Upper lobe of left lung (tissue), 6 donors: ENCODE measurements at regions not wholly inside any gene's neighbourhood (a gene's known extent, or its start where the extent isn't known, plus 50 kb on each side); places are given as distances from the start of the nearest gene placed in this dataset.

ENCODE experiments used
- ATAC-seq, 2 donors: fragments of 200-7000 bp; cut with Tn5 transposase; one replicate each; pipeline ENCODE4 v1.9.1; 2022; ENCODE audit warnings: mild to moderate bottlenecking in 2 of 2, moderate library complexity in 2 of 2; ENCODE audit not compliant: low FRiP score in 2 of 2
- DNase-seq, 2 donors: peaks; one replicate each; pipeline ENCODE4 v3.0.0-alpha.2; 2019 to 2020
- H3K27ac ChIP-seq, 4 donors: fragments of 200-600 bp; sonication (generic); one replicate each; pipeline ENCODE4 v1.5.1; 2016 to 2019
- H3K27me3 ChIP-seq, 4 donors: fragments of 200-600 bp; sonication (generic); one replicate each; pipeline ENCODE4 v1.5.1; 2017 to 2019
- H3K36me3 ChIP-seq, 4 donors: fragments of 200-600 bp; sonication (generic); one replicate each; pipeline ENCODE4 v1.5.1; 2016 to 2019
- H3K4me1 ChIP-seq, 4 donors: fragments of 200-600 bp; sonication (generic); one replicate each; pipeline ENCODE4 v1.5.1; 2018 to 2019
- H3K4me3 ChIP-seq, 4 donors: fragments of 200-600 bp; sonication (generic); one replicate each; pipeline ENCODE4 v1.5.1; 2017 to 2019; ENCODE audit warnings: mild to moderate bottlenecking in 2 of 4, moderate library complexity in 1 of 4
- H3K9me3 ChIP-seq, 4 donors: fragments of 200-600 bp; sonication (generic); one replicate each; pipeline ENCODE4 v1.5.1; 2018 to 2019
- EP300 ChIP-seq, 4 donors: sonication (generic); formaldehyde crosslinking; IDR thresholded peaks; one replicate each; pipeline ENCODE4 v1.5.1; 2017; ENCODE audit warnings: antibody characterized with exemption in 4 of 4, control low read depth in 2 of 4
- POLR2A ChIP-seq, 4 donors: fragments of 450-650 bp; IDR thresholded peaks; one replicate each; pipeline ENCODE4 v1.5.1; 2016 to 2017; ENCODE audit warnings: antibody characterized with exemption in 4 of 4, mild to moderate bottlenecking in 2 of 4
- POLR2AphosphoS5 ChIP-seq, 2 donors: sonication (generic); formaldehyde crosslinking; IDR thresholded peaks; one replicate each; pipeline ENCODE4 v1.5.1; 2017; ENCODE audit warnings: antibody characterized with exemption in 2 of 2
- WGBS, 2 donors: methylation state at CpG; one replicate each; pipeline ENCODE4 v1.1.5; 2017 to 2018; 5-methylcytosine and 5-hydroxymethylcytosine counted together
- TF ChIP-seq, protein P1 (sequence below), 6 experiments: fragments of 450-650 bp in 4 of 6; fragments of 200-600 bp in 2 of 6; sonication (generic) in 2 of 6; IDR thresholded peaks; one replicate each; pipeline ENCODE4 v1.5.1; 2016 to 2019; ENCODE audit warnings: antibody characterized with exemption in 6 of 6
- donor health status: DM: no; HTN: no; CAD: no; lungs with moderate emphysema.
- donor health status: DM: no; HTN: yes; CAD: no; lungs with severe emphysema.

DNA sequence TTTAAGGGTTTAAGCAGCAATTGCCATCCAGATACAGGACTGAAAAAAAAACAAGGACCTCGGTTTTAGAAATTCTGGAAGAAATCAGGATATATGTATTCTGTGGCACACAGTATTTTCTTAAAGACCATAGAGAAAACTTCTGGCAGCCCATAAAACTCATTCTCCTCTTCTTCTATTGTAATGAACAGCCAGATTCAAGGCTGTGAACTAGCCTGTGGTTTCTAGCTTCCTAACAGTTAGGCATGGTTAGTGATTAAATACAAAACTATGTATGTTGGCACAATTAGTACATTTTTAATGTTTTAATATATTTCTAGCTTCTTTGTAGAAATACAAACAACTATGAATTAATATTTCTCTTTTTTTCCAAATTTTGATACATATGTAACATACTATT lies 555.7 kb downstream of the DSC3 start:
- Histone ChIP-seq H3K9me3 (no peaks in the 10 kb centered on the region), H3K36me3 (no peaks in the 10 kb centered on the region), H3K4me3 (no peak overlapping the region), H3K27me3 (no peaks in the 10 kb centered on the region), H3K27ac (no peak overlapping the region), H3K4me1 (no peaks in the 10 kb centered on the region)
- DNase-seq (no peak), ATAC-seq (no peak)
- no peak for TF ChIP-seq POLR2AphosphoS5 (IDR thresholded peaks at IDR 0.05)
- TF ChIP-seq EP300 (IDR thresholded peaks at IDR 0.05): no peak
- TF ChIP-seq, protein P1, sequence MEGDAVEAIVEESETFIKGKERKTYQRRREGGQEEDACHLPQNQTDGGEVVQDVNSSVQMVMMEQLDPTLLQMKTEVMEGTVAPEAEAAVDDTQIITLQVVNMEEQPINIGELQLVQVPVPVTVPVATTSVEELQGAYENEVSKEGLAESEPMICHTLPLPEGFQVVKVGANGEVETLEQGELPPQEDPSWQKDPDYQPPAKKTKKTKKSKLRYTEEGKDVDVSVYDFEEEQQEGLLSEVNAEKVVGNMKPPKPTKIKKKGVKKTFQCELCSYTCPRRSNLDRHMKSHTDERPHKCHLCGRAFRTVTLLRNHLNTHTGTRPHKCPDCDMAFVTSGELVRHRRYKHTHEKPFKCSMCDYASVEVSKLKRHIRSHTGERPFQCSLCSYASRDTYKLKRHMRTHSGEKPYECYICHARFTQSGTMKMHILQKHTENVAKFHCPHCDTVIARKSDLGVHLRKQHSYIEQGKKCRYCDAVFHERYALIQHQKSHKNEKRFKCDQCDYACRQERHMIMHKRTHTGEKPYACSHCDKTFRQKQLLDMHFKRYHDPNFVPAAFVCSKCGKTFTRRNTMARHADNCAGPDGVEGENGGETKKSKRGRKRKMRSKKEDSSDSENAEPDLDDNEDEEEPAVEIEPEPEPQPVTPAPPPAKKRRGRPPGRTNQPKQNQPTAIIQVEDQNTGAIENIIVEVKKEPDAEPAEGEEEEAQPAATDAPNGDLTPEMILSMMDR (IDR thresholded peaks at IDR 0.05): no peak
- no peak for TF ChIP-seq POLR2A (IDR thresholded peaks at IDR 0.05)
- 57 to 68% methylated on average over 1 of the region's 1 CpG for WGBS, 2 donors

DNA sequence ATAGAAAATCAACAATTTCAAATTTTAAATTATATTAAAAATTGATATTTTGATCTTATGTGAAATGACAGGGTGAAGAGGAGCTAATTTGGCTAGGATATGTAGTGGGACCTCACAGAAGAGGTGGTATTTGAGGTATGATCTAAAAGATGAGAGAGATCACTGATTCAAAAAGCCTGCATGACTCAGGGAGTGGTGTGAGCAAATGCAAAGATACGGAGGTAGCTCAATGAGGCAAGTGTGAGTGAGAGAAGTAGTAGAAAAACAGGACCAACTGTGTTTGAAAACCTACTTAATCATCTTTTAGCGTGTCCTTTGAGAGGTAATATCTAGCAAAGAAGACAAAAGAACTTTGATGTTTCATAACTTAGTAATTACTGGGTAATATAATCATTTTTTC lies 557.5 kb downstream of the DSC3 start:
- Histone ChIP-seq H3K27ac (no peak overlapping the region), H3K4me3 (no peak overlapping the region), H3K4me1 (no peaks in the 10 kb centered on the region), H3K9me3 (no peaks in the 10 kb centered on the region), H3K27me3 (no peaks in the 10 kb centered on the region), H3K36me3 (no peaks in the 10 kb centered on the region)
- TF ChIP-seq POLR2A (IDR thresholded peaks at IDR 0.05) (no peak), EP300 (IDR thresholded peaks at IDR 0.05) (no peak), POLR2AphosphoS5 (IDR thresholded peaks at IDR 0.05) (no peak)
- TF ChIP-seq, protein P1 (IDR thresholded peaks at IDR 0.05): no peak
- DNase-seq (no peak), ATAC-seq (no peak)
- 69 to 72% methylated on average over 2 of the region's 2 CpGs for WGBS, 2 donors

DNA sequence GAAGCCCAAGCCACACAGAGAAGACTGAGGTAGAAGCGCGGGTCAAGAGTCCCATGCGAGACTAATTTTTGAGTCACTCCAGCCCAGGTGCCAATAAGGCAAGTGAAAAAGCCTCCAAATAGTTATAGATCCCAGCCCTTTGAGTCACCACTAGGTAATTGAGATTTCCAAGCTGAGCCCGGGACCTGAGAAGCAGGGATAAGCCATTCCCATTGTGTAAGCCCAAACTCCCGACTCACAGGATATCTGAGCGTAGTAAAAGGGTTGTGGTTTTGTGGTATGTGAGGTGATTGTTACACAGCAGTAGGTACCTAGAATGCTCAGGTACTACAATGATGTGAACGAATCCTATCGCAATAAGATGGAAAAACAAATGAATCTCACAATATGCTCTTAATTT lies 560.7 kb downstream of the DSC3 start:
- TF ChIP-seq EP300 (IDR thresholded peaks at IDR 0.05): no peak
- no peaks in the 10 kb centered on the region for H3K4me1 ChIP-seq
- no peak for ATAC-seq
- no peaks in the 10 kb centered on the region for H3K36me3 ChIP-seq
- DNase-seq: no peak
- WGBS, 2 donors: 79 to 81% methylated on average over 8 of the region's 8 CpGs
- no peaks in the 10 kb centered on the region for H3K27me3 ChIP-seq
- H3K4me3 ChIP-seq: no peak overlapping the region
- no peaks in the 10 kb centered on the region for H3K9me3 ChIP-seq
- no peak overlapping the region for H3K27ac ChIP-seq

DNA sequence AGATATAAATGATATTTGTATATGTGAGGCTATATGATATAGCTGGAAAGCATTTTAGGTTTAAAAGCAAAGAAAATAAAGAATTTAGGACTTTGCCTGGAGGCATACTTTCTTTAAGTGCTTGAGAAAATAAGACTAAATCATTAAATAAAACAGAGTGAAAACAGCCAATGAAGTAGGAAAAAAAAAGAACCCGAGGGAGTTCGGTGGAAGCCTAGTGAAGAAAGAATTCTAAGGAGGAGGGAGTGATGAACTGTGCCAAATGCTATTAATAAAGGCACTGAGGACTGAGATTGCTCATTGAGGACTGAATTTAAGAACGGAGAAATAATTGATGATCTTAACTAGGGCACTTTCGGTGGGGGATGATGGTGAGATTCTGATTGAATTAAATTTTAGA lies 573.5 kb downstream of the DSC3 start:
- Histone ChIP-seq H3K36me3 (no peaks in the 10 kb centered on the region), H3K27me3 (no peaks in the 10 kb centered on the region), H3K4me3 (no peak overlapping the region), H3K9me3 (no peaks in the 10 kb centered on the region), H3K4me1 (no peaks in the 10 kb centered on the region), H3K27ac (no peak overlapping the region)
- TF ChIP-seq POLR2AphosphoS5 (IDR thresholded peaks at IDR 0.05): no peak
- TF ChIP-seq, protein P1 (IDR thresholded peaks at IDR 0.05): no peak
- TF ChIP-seq POLR2A (IDR thresholded peaks at IDR 0.05): no peak
- TF ChIP-seq EP300 (IDR thresholded peaks at IDR 0.05): no peak
- WGBS, 2 donors: 71 to 81% methylated on average over 4 of the region's 4 CpGs
- DNase-seq (no peak), ATAC-seq (no peak)

DNA sequence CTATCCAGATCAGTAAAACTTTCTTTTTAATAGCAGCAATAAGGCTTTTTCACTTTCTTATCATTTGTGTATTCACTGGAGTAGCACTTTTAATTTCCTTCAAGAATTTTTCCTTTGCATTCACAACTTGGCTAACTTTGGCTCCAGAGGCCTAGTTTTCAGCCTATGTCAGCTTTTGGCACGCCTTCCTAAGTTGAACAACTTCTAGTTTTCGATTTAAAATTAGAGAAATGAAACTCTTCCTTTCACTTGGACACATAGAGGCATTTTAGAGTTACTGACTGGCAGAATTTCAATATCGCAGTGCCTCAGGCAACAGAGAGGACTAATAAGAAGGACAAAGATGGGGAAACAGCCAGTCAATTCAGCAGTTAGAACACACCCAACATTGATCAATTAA lies 577.4 kb downstream of the DSC3 start:
- Histone ChIP-seq H3K27ac (no peak overlapping the region), H3K9me3 (no peaks in the 10 kb centered on the region), H3K4me3 (no peak overlapping the region), H3K4me1 (no peaks in the 10 kb centered on the region), H3K36me3 (no peaks in the 10 kb centered on the region), H3K27me3 (no peaks in the 10 kb centered on the region)
- WGBS, 2 donors: 59 to 60% methylated on average over 3 of the region's 3 CpGs
- DNase-seq (no peak), ATAC-seq (peak in 1 of 2 donors; percentile 26)
- TF ChIP-seq, protein P1 (IDR thresholded peaks at IDR 0.05): no peak
- no peak for TF ChIP-seq EP300 (IDR thresholded peaks at IDR 0.05)
- no peak for TF ChIP-seq POLR2A (IDR thresholded peaks at IDR 0.05)
- no peak for TF ChIP-seq POLR2AphosphoS5 (IDR thresholded peaks at IDR 0.05)
